ENCODE measurements at regions not wholly inside any gene's neighbourhood (a gene's known extent, or its start where the extent isn't known, plus 50 kb on each side); places are given as distances from the start of the nearest gene placed in this dataset.

DNA sequence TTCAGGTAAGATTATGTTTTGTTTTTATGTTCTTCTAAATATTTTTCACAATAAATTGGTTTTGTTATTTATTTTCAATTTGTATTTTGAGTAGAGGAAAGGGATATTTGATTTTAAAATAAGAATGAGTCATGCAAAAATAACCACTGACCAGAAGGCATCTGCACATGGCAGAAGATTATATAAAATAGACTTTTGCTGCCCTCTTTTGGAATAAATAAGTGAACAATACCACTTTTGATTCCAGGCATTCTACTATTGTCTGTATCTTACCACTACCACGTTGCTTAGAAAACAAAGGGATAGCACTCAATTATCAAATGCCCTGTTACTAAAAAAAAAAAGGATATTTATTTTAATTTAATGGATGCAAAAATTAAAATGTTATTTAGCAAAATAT, 227.3 kb upstream of the ITGA1 start:
- Histone ChIP-seq H3K9ac (ENCODE audit: low read length) (no peak overlapping the region), H3K79me2 (replicated peaks; ENCODE audit: insufficient read depth, low read length) (no peaks in the 10 kb centered on the region), H2AFZ (ENCODE audit: low read depth, low read length) (no peak overlapping the region), H4K20me1 (ENCODE audit: insufficient read depth) (no peaks in the 10 kb centered on the region), H3K27me3 (ENCODE audit: insufficient read depth, low read depth, low read length) (no peaks in the 10 kb centered on the region), H3K36me3 (ENCODE audit: insufficient read depth, low read length) (no peaks in the 10 kb centered on the region), H3K9me2 (ENCODE audit: insufficient read depth, low read length) (no peaks in the 10 kb centered on the region), H3K27ac (ENCODE audit: low read length) (no peak overlapping the region), H3K4me3 (ENCODE audit: low read length) (no peak overlapping the region), H3K4me2 (ENCODE audit: low read length) (no peak overlapping the region), H3K9me3 (ENCODE audit: low read length) (no peaks in the 10 kb centered on the region), H3F3A (ENCODE audit: insufficient read depth, low read length, poor library complexity, severe bottlenecking) (no peaks in the 10 kb centered on the region)
- TF ChIP-seq SMC3 (conservative IDR thresholded peaks at IDR 0.05; ENCODE audit: poor library complexity): peak; percentile 81
- TF ChIP-seq TAF1 (IDR thresholded peaks at IDR 0.05; ENCODE audit: low read depth): no peak
- TF ChIP-seq EP300 (conservative IDR thresholded peaks at IDR 0.05; ENCODE audit: poor library complexity, severe bottlenecking): no peak
- peak; percentile 85 for TF ChIP-seq RAD21 (conservative IDR thresholded peaks at IDR 0.05)
- no peak for TF ChIP-seq REST (IDR thresholded peaks at IDR 0.05; ENCODE audit: borderline replicate concordance)
- TF ChIP-seq, protein P1, sequence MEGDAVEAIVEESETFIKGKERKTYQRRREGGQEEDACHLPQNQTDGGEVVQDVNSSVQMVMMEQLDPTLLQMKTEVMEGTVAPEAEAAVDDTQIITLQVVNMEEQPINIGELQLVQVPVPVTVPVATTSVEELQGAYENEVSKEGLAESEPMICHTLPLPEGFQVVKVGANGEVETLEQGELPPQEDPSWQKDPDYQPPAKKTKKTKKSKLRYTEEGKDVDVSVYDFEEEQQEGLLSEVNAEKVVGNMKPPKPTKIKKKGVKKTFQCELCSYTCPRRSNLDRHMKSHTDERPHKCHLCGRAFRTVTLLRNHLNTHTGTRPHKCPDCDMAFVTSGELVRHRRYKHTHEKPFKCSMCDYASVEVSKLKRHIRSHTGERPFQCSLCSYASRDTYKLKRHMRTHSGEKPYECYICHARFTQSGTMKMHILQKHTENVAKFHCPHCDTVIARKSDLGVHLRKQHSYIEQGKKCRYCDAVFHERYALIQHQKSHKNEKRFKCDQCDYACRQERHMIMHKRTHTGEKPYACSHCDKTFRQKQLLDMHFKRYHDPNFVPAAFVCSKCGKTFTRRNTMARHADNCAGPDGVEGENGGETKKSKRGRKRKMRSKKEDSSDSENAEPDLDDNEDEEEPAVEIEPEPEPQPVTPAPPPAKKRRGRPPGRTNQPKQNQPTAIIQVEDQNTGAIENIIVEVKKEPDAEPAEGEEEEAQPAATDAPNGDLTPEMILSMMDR (IDR thresholded peaks at IDR 0.05; ENCODE audit: poor library complexity, severe bottlenecking): peak; percentile 78
- TF ChIP-seq POLR2AphosphoS5 (IDR thresholded peaks at IDR 0.05): no peak

DNA sequence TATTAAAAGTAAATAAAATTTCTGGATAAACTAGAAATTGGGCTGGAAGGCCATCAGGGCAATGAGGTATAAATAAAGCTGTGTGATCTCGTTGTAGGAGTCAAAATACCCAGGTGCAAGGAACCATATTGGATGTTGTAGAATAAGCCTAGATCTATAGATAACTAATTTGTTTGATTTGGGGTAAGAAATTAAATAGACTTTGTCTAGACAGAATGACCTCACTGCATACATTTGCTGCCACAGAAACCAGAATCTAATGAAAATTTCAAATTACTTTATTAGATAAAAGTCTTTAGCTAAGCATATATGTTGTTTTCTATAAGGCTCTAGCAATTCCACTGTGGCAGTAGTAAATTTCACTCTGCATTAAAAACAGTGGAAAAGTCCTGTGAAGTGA, 225.2 kb upstream of the ITGA1 start:
- Histone ChIP-seq H3F3A (ENCODE audit: insufficient read depth, low read length, poor library complexity, severe bottlenecking) (no peaks in the 10 kb centered on the region), H3K9ac (ENCODE audit: low read length) (no peak overlapping the region), H3K4me2 (ENCODE audit: low read length) (no peak overlapping the region), H2AFZ (ENCODE audit: low read depth, low read length) (no peak overlapping the region), H3K36me3 (ENCODE audit: insufficient read depth, low read length) (no peaks in the 10 kb centered on the region), H3K4me3 (ENCODE audit: low read length) (no peak overlapping the region), H3K79me2 (replicated peaks; ENCODE audit: insufficient read depth, low read length) (no peaks in the 10 kb centered on the region), H3K27ac (ENCODE audit: low read length) (no peak overlapping the region), H4K20me1 (ENCODE audit: insufficient read depth) (no peaks in the 10 kb centered on the region), H3K9me3 (ENCODE audit: low read length) (no peaks in the 10 kb centered on the region), H3K9me2 (ENCODE audit: insufficient read depth, low read length) (no peaks in the 10 kb centered on the region), H3K27me3 (ENCODE audit: insufficient read depth, low read depth, low read length) (no peaks in the 10 kb centered on the region)
- TF ChIP-seq, protein P1 (IDR thresholded peaks at IDR 0.05; ENCODE audit: poor library complexity, severe bottlenecking): no peak

DNA sequence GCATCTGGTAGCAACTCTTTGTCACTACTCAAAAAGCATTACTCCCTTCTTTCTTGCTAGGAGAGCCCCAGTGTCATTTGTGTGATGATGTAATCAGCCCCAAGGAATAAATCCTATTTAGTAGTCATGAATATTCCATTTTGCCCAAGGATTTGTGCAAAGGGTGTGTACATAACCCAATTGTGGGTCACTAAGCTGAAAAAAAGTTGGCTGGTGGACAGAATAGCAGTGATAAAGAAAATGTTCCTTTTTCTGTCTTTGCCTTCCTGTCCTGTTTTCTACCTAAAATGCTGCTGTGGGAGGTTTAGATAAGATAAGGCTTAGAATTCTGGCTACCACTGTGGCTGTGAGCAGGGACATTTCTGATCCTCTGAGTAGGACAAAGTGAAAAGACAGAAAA, 223.1 kb upstream of the ITGA1 start:
- H2AFZ ChIP-seq (ENCODE audit: low read depth, low read length): no peak overlapping the region
- H3K27me3 ChIP-seq (ENCODE audit: insufficient read depth, low read depth, low read length): no peaks in the 10 kb centered on the region
- H3K4me3 ChIP-seq (ENCODE audit: low read length): no peak overlapping the region
- no peaks in the 10 kb centered on the region for H4K20me1 ChIP-seq (ENCODE audit: insufficient read depth)
- no peak overlapping the region for H3K27ac ChIP-seq (ENCODE audit: low read length)
- no peak overlapping the region for H3K9ac ChIP-seq (ENCODE audit: low read length)
- no peaks in the 10 kb centered on the region for H3K9me3 ChIP-seq (ENCODE audit: low read length)
- no peak overlapping the region for H3K4me2 ChIP-seq (ENCODE audit: low read length)
- no peaks in the 10 kb centered on the region for H3K9me2 ChIP-seq (ENCODE audit: insufficient read depth, low read length)
- no peaks in the 10 kb centered on the region for H3K36me3 ChIP-seq (ENCODE audit: insufficient read depth, low read length)
- no peaks in the 10 kb centered on the region for H3K79me2 ChIP-seq (replicated peaks; ENCODE audit: insufficient read depth, low read length)
- H3F3A ChIP-seq (ENCODE audit: insufficient read depth, low read length, poor library complexity, severe bottlenecking): no peaks in the 10 kb centered on the region
- TF ChIP-seq TAF1 (IDR thresholded peaks at IDR 0.05; ENCODE audit: low read depth) (no peak), EZH2 (IDR thresholded peaks at IDR 0.05; ENCODE audit: borderline replicate concordance, insufficient read depth, low read length, poor library complexity, severe bottlenecking) (no peak), MXI1 (conservative IDR thresholded peaks at IDR 0.05; ENCODE audit: poor library complexity, severe bottlenecking) (no peak), REST (IDR thresholded peaks at IDR 0.05; ENCODE audit: borderline replicate concordance) (no peak), SMC3 (conservative IDR thresholded peaks at IDR 0.05; ENCODE audit: poor library complexity) (no peak), RAD21 (conservative IDR thresholded peaks at IDR 0.05) (no peak), EP300 (conservative IDR thresholded peaks at IDR 0.05; ENCODE audit: poor library complexity, severe bottlenecking) (no peak), POLR2AphosphoS5 (IDR thresholded peaks at IDR 0.05) (no peak)
